Mucosa of descending colon (tissue), 3 donors: ENCODE measurements at regions not wholly inside any gene's neighbourhood (a gene's known extent, or its start where the extent isn't known, plus 50 kb on each side); places are given as distances from the start of the nearest gene placed in this dataset.

Experiments used
- ATAC-seq: fragments of 200-7000 bp; cut with Tn5 transposase; one replicate; pipeline ENCODE4 v1.9.1; 2020; ENCODE audit warnings: mild to moderate bottlenecking, moderate library complexity
- DNase-seq, 3 donors: peaks; one replicate each; pipeline ENCODE4 v3.0.0-alpha.2; 2020
- H3K36me3 ChIP-seq: fragments of 200-600 bp; one replicate; pipeline ENCODE4 v1.8.0; 2021; ENCODE audit warnings: low read depth, mild to moderate bottlenecking
- H3K4me1 ChIP-seq: fragments of 200-600 bp; one replicate; pipeline ENCODE4 v1.8.0; 2021; ENCODE audit warnings: low read depth, mild to moderate bottlenecking
- H3K4me3 ChIP-seq: fragments of 200-600 bp; one replicate; pipeline ENCODE4 v1.8.0; 2021; ENCODE audit warnings: mild to moderate bottlenecking
- H3K9me3 ChIP-seq: fragments of 200-600 bp; one replicate; pipeline ENCODE4 v1.8.0; 2021; ENCODE audit warnings: mild to moderate bottlenecking
- CTCF ChIP-seq: fragments of 200-600 bp; IDR thresholded peaks from one replicate; pipeline ENCODE4 v1.8.0; 2022; ENCODE audit warnings: antibody characterized with exemption, mild to moderate bottlenecking
- intact Hi-C, 2 donors: fragments of 100-400 bp; cut with DNase I in 1 of 2; cut with micrococcal nuclease in 1 of 2; formaldehyde crosslinking; loops; one replicate each; pipeline versions ENCODE4 v1.11.0 to v1.11.1; 2022; cut with DNase I, micrococcal nuclease
- donor health status: DM: no; HTN: no; CAD: no; lungs with moderate emphysema.
- donor health status: DM: no; HTN: no; CAD: no.
- donor health status: DM: no; HTN: yes; CAD: no.

GRCh38 chr20:52684176-52684575 is 288.0 kb upstream of the TSHZ2 start:
- TF ChIP-seq CTCF: no peak
- intact Hi-C loops: no loop called here
- Histone ChIP-seq H3K4me3 (no peak overlapping the region), H3K9me3 (no peaks in the 10 kb centered on the region), H3K4me1 (no peaks in the 10 kb centered on the region), H3K36me3 (no peaks in the 10 kb centered on the region)
- ATAC-seq: no peak
- DNase-seq: no peak

GRCh38 chr20:52683761-52684160 is 288.4 kb upstream of the TSHZ2 start:
- TF ChIP-seq CTCF: no peak
- Histone ChIP-seq H3K4me3 (no peak overlapping the region), H3K36me3 (no peaks in the 10 kb centered on the region), H3K4me1 (no peaks in the 10 kb centered on the region), H3K9me3 (no peaks in the 10 kb centered on the region)
- DNase-seq: no peak
- no peak for ATAC-seq
- intact Hi-C loops: no loop called here

- Histone ChIP-seq H3K4me3 (no peak overlapping the region), H3K36me3 (no peaks in the 10 kb centered on the region), H3K4me1 (no peaks in the 10 kb centered on the region), H3K9me3 (no peaks in the 10 kb centered on the region)
- TF ChIP-seq CTCF: no peak
- ATAC-seq (no peak), DNase-seq (no peak)
- intact Hi-C loops: no loop called here
These were observed 289.9 kb upstream of the TSHZ2 start for GRCh38 chr20:52682237-52682636.

GRCh38 chr20:52681288-52681687 is 290.9 kb upstream of the TSHZ2 start:
- H3K9me3 ChIP-seq: no peaks in the 10 kb centered on the region
- no peak for DNase-seq
- no peaks in the 10 kb centered on the region for H3K36me3 ChIP-seq
- TF ChIP-seq CTCF: no peak
- intact Hi-C loops: no loop called here
- ATAC-seq: no peak
- H3K4me3 ChIP-seq: no peak overlapping the region
- no peaks in the 10 kb centered on the region for H3K4me1 ChIP-seq

- no peak for TF ChIP-seq CTCF
- no peaks in the 10 kb centered on the region for H3K9me3 ChIP-seq
- no peak overlapping the region for H3K4me3 ChIP-seq
- no peak for DNase-seq
- H3K36me3 ChIP-seq: no peaks in the 10 kb centered on the region
- ATAC-seq: no peak
- intact Hi-C loops: no loop called here
- no peaks in the 10 kb centered on the region for H3K4me1 ChIP-seq
These were observed 294.9 kb upstream of the TSHZ2 start for GRCh38 chr20:52677216-52677615.

- Histone ChIP-seq H3K36me3 (no peaks in the 10 kb centered on the region), H3K4me1 (no peaks in the 10 kb centered on the region), H3K9me3 (no peaks in the 10 kb centered on the region), H3K4me3 (no peak overlapping the region)
- DNase-seq (no peak), ATAC-seq (no peak)
- no peak for TF ChIP-seq CTCF
- intact Hi-C loops: no loop called here
These were observed 295.7 kb upstream of the TSHZ2 start for GRCh38 chr20:52676283-52676995.
